Renal pelvis (tissue), 1 donor: ENCODE measurements at regions not wholly inside any gene's neighbourhood (a gene's known extent, or its start where the extent isn't known, plus 50 kb on each side); places are given as distances from the start of the nearest gene placed in this dataset.
"Not testable (repeated sequence)": the region's sequence is repeated elsewhere in the genome, so short reads cannot be mapped to it uniquely, and the experiment has no call there.

Experiments
- DNase-seq: peaks from one replicate; pipeline ENCODE4 v3.0.0-alpha.2; 2013

DNA sequence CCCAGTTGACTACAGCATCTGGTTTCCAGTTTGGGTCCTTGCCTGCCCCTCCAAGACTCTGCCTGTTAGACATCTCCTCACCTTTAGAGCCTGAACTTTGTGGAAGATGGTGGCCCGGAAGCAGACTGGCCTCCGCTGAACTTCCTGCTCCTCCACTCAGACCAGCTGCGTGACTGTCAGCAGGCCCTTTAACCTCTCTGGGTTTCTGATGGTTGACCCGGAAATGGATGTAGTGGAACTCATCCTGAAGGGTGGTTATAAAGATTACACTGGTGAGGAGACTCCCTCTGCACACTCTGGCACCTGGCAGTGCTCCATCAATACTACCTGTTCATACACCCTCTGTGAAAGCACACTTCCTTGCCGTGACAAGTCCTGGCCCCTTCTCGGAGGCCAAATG is 151.9 kb upstream of the TLE3 start:
- DNase-seq, result no peak

- no peak for DNase-seq
Observed at GRCh38 chr15:70248116-70249025, 150.7 kb upstream of the TLE3 start.

- DNase-seq, result no peak
Observed at GRCh38 chr15:70247281-70247680, 149.6 kb upstream of the TLE3 start.

DNA sequence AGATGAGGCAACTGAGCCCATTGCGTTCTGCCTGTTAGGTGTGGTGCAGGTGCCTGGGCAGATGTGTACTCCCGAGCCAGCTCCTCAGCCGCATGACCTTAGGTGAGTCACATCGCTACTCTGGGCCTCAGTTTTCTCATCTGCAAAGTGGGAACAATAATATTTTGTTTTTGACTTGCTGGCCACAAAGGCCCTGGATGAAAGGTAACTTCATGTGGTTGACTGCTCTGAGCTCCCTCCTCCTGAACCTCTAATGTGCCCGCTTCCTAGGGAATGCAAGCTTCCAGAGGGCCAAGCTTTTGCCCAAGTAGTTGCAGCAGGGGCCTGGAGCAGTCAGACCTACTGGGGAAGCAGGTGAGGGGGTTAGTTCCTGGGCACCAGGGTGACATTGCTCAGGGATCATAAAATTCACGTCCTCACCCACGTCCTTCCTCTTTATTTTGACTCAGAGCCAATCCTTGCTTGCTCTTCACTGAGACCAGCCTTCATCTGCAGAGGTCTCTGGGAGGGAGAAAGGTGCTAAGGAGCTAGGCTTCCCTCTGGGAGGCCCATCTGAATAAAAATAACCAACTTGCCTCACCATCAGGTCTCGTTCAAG is 149.0 kb upstream of the TLE3 start:
- no peak for DNase-seq

GRCh38 chr15:70245932-70246622 is 148.4 kb upstream of the TLE3 start:
- DNase-seq, result no peak

DNA sequence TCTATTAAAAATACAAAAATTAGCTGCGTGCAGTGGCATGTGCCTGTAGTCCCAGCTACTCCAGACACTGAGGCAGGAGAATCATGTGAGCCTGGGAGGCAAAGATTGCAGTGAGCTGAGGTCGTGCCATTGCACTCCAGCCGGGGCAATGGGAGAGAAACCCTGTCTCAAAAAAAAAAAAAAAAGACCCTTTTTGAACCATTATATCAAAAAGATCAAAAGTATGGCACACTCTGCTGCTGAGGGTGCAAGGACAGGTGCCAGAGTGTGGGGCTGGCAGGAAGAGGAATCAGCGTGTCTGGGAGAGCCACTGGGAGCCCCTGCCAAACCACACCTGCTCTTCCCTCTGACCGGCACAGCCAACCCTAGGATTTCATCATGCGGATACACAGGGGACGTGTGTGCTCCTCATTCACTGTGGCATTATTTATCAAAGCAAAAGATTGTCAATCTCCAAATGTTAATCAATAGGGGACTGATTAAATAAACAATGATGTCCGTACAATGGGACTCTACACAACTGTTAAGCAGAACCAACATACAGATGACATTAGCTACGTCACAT is 147.3 kb upstream of the TLE3 start:
- no peak for DNase-seq

DNA sequence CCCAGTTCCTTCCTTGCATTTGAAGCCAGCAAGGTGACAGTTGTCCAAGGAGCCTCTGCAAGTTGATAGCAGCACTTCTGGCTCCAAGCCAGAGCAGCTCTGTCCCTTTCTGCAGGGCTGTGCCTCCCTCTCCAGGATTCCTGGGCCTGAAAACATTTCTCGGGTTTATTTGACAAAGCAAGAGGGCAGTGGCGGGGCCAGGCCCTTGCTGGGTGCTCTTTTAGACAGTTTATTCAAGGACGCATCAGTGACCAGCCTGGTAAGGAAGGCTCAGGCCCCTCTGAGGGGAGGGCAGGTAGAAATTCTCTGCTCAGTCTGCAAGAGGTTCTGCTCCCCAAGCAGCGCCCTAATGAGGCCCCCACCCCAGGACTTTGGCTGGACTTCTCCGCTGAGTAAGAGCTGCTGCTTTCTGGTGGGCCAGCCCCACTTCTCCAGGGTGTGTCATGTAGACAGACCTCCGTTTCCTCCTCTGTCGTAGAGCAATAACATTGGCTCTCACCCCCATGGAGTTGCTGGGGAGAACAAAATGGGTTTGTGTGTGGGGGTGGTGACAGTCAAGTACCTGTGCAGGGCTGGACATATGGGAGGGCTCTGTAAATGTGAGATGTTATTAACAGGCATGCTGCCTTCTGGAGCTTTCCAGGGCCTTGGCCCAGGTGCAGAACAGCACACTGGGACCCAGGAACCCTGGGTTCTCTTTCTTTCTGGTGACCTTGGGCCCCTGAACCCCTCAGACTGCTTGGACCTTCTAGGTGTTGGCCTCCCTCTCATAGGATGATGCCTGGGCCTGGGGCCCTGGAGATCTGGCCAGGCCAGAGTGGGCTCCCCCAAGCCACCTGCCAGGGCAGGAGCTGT is 146.2 kb upstream of the TLE3 start:
- DNase-seq, result no peak

GRCh38 chr15:70242951-70243685 is 145.4 kb upstream of the TLE3 start:
- no peak for DNase-seq

DNA sequence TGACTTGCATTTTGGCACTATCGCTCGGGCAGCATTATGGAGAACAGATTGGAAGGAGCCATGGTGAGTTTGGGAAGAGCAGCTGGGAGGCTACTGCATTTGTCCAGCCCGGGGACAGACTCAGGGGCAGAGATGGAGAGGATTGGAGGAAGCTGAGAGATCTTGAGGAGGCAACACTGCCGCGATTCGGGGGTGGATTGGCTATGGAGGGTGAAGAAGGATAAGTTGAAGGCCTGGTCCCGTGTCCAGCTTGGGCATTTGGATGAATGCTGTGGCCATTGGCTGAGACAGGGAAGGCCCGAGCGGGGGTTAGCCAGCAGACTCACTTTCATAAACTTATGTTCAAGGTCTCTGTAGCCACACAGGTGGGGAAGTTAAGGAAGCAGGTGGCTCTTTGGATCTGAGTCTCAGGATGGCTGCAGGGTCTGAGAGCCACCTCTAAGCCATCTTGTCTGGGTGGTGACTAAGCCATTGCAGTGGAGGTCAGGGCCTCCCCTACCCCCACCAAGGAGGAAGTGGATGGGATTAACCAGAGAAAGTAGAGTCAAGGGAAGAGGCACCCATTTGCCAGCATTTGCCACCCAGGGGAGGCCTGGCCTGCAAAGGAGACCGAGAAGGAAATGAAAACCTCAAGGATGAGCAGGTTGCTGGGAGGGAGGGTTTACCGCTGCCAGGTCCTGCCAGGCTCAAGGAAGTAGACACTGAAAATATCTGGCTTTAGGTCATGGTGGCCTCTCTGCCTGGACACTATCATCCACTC is 144.0 kb upstream of the TLE3 start:
- DNase-seq, result no peak

GRCh38 chr15:70240820-70241430 is 143.2 kb upstream of the TLE3 start:
- no peak for DNase-seq

- DNase-seq, result no peak
Observed at GRCh38 chr15:70240082-70240481, 142.4 kb upstream of the TLE3 start.

DNA sequence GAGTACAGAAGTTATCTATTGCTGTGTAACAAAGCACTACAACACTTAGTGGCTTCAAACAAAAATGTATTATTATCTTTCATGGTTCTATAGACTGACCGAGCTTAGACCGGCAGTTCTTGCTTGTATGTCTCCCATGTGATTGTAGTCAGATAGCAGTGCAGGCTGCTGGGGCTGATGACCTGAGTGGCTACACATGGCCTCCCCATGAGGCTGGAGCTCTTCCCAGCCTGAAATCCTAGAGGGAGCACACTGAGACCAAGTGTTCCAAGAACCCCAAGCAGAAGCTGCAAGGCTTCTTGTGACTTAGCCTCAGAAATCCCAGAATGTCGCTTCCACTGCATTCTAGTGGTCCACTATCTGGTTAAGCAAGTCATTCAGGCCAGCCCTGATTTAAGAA is 141.2 kb upstream of the TLE3 start:
- DNase-seq, result no peak

DNA sequence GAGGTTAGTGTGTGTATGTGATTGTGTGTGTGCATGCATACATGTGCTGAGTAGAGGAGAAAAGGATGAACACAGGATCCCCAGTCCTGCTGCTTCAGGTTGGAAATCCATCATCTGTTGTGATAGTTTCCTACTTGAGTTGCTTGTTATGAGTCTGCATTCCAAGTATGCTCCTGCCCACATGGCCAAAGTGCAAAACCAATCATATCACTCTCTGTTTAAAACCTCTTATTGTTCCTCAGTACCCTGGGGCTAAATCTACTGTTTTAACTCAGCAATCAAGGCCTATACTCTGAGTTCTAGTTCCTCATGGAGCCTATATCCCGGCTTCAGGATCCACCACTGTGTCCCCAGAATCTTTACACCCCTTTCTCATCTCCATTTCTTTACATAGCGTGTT is 139.9 kb upstream of the TLE3 start:
- no peak for DNase-seq

DNA sequence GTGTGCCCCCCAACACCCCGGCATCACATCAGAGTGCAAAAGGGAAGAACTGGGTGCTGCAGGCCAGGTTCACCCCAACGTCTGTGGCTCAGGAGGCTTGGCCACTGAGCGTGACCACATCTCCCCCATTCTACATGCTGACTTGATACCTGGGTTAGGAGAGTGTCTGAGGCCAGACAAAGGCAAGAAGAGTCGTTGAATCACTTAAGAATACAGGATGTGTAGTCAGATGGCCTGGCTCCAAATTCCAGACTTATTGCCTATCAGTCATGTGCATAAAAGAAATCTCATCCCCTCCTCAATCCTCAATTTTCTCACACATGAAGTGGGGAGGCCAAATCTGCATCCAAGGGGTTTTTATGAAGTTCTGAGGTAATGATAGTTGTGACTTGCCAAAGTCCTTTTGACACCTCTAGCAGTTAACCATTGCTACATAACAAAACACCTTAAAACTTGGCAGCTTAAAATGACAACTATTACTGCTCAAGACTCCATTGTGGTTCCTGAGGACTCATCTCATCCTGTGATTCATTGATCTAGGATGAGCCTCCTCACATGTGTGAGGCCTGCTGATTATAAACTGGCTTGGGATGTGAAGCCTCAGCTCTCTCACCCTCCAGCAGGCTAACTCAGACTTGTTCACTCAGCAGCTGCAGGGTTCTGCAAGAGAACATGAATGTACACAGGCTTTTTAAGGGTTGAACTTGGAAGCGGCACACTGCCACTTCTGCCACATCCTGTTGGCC is 138.8 kb upstream of the TLE3 start:
- DNase-seq, result no peak

DNA sequence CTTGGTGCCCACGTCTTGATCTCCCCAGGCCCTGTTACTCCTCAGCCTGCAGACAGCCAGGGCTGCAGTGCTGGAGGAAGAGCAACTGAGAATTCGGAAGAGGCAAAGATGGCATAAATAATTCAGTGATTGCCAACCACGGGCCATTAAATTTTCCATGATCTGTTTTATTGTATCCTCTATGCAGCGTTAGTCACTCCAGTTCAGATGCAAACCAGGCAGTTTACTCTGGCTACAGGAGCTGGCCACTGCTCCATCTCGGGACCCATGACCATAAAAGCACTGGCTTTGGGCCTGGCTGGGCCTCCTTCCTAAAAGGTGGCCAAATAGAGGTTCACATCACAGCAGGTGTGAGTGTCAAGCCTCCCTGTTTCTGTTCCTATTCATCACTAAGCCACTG is 137.6 kb upstream of the TLE3 start:
- no peak for DNase-seq

DNA sequence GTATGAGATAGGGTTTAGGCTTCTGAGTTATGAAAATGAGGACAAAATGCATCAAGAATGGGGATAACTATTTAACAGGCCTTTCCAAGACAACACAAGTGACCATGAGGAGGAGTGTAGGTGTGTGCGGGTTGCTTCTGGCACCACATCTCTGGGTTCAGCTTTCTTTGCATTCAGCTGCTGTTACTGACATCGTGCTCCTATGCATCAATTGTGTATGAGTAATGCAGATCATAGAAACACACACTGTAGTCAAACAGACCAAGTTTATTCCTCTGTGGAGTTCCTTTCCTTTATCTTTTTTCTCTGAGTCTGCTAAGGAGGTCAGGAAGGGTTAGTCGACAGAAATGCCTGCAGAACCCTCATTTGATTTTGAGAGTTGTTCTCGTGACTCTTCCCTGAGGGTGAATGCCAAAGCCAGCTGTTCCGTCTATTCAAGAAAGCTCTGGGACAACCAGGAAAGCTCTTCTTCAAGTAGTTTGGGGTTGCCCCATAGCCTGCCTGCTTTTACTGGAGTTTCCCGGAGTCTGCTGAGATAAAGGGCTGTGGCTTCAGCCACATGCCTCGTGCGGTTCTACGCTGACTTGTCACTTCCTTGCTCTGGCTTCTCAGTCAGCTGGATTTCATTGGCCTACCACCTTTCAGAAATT is 136.7 kb upstream of the TLE3 start:
- no peak for DNase-seq

DNA sequence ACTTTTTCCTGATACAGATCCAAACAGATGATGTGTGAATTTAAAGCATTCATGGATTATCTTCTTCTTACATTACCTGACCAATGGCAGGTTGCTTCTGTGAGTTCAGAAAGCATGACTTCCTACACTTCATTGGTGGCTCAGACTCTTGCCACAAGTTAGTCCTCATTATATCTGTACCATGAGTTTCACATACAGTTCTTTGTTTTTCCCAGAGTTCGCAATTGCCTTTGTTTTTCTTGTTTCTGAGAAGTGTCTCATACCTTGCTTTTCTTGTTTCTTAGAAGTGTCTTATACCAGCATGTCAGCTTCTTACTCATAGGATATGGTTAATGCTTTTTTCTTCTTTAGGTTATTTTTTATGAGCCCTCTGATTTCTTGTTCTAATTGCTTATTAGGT is 133.8 kb upstream of the TLE3 start:
- no peak for DNase-seq

DNA sequence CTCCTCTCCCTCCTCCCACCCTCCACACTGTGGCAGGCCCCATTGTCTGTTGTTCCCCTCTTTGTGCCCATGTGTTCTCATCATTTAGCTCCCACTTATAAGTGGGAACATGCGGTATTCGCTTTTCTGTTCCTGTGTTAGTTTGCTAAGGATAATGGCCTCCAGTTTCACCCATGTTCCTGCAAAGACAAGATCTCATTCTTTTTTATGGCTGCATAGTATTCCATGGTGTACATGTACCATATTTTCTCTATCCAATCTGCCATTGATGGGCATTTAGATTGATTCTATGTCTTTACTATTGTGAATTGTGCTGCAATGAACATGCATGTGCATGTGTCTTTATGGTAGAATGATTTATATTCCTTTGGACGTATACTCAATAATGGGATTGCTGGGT is 130.2 kb upstream of the TLE3 start:
- not testable (repeated sequence) for DNase-seq
